ENCODE measurements at regions not wholly inside any gene's neighbourhood (a gene's known extent, or its start where the extent isn't known, plus 50 kb on each side); places are given as distances from the start of the nearest gene placed in this dataset.

- TF ChIP-seq RAD21 (IDR thresholded peaks at IDR 0.05; ENCODE audit: low read depth) (no peak), TCF12 (IDR thresholded peaks at IDR 0.05; ENCODE audit: low read depth) (no peak), EP300 (IDR thresholded peaks at IDR 0.05; ENCODE audit: borderline replicate concordance) (no peak), TEAD4 (IDR thresholded peaks at IDR 0.05) (no peak), FOXM1 (IDR thresholded peaks at IDR 0.05; ENCODE audit: borderline replicate concordance, low read depth) (no peak), USF1 (IDR thresholded peaks at IDR 0.05) (no peak), CEBPB (IDR thresholded peaks at IDR 0.05) (no peak), TAF1 (IDR thresholded peaks at IDR 0.05; ENCODE audit: low read depth) (no peak), REST (IDR thresholded peaks at IDR 0.05; ENCODE audit: low read depth) (no peak), MAX (IDR thresholded peaks at IDR 0.05) (no peak), YY1 (IDR thresholded peaks at IDR 0.05; ENCODE audit: low read depth) (no peak), NFIC (IDR thresholded peaks at IDR 0.05) (no peak), EGR1 (IDR thresholded peaks at IDR 0.05) (no peak), CREB1 (IDR thresholded peaks at IDR 0.05; ENCODE audit: low read depth) (no peak)
These were observed 1371.5 kb upstream of the TMEFF2 start for GRCh38 chr2:193566276-193566675.
